Right lobe of liver (tissue), 4 donors: ENCODE measurements at regions not wholly inside any gene's neighbourhood (a gene's known extent, or its start where the extent isn't known, plus 50 kb on each side); places are given as distances from the start of the nearest gene placed in this dataset.

Experiments
- POLR2A ChIP-seq: fragments of 450-650 bp; IDR thresholded peaks from one replicate; pipeline ENCODE4 v1.6.1; 2017; ENCODE audit warnings: antibody characterized with exemption, mild to moderate bottlenecking
- TF ChIP-seq, protein P1 (sequence below), 4 donors: fragments of 200-600 bp in 3 of 4; fragments of 450-650 bp in 1 of 4; IDR thresholded peaks; one replicate each; pipeline versions ENCODE4 v1.5.1 to v1.8.0; 2016 to 2022; ENCODE audit warnings: antibody characterized with exemption in 4 of 4, mild to moderate bottlenecking in 2 of 4
- donor health status: DM: no; HTN: no; CAD: no.
- donor health status: DM: no; HTN: no; CAD: no.
- donor health status: DM: no; HTN: yes; CAD: no.

DNA sequence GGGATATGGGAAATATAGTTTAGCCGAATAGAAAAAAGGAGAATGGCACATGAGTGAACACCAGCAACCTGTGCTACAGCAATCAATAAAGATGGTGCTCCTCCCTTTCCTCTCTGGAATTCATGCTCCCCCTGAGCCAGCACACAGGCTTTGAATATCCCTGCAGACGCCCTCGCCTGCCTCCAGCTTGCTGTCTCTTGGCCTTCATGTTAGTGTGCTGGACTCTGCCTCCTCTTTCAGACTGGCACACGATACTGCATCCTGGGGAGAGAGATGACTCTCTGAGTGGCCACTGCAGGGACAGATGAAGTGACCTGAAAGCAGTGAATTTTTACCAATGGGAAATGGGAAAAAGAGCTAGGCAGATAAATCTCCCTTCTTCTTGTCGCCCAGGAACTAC lies 498.6 kb upstream of the SALL1 start:
- TF ChIP-seq, protein P1, sequence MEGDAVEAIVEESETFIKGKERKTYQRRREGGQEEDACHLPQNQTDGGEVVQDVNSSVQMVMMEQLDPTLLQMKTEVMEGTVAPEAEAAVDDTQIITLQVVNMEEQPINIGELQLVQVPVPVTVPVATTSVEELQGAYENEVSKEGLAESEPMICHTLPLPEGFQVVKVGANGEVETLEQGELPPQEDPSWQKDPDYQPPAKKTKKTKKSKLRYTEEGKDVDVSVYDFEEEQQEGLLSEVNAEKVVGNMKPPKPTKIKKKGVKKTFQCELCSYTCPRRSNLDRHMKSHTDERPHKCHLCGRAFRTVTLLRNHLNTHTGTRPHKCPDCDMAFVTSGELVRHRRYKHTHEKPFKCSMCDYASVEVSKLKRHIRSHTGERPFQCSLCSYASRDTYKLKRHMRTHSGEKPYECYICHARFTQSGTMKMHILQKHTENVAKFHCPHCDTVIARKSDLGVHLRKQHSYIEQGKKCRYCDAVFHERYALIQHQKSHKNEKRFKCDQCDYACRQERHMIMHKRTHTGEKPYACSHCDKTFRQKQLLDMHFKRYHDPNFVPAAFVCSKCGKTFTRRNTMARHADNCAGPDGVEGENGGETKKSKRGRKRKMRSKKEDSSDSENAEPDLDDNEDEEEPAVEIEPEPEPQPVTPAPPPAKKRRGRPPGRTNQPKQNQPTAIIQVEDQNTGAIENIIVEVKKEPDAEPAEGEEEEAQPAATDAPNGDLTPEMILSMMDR (IDR thresholded peaks at IDR 0.05) = no peak
- TF ChIP-seq POLR2A = no peak
